ENCODE measurements at regions not wholly inside any gene's neighbourhood (a gene's known extent, or its start where the extent isn't known, plus 50 kb on each side); places are given as distances from the start of the nearest gene placed in this dataset.

GRCh38 chr3:150074277-150074676 lies 103.6 kb upstream of the PFN2 start:
- Mint-ChIP-seq H3K9me3 (no peaks in the 10 kb centered on the region), H3K4me1 (no peaks in the 10 kb centered on the region), H3K36me3 (ENCODE audit: low read depth) (no peaks in the 10 kb centered on the region), H3K27me3 (peaks cover 9% of the 10 kb centered on the region), H3K4me3 (no peak overlapping the region), H3K27ac (no peak overlapping the region)
- ChIA-PET POLR2A (no interaction called here), CTCF (no interaction called here)
- no peak for DNase-seq

GRCh38 chr3:150073513-150073912 lies 102.8 kb upstream of the PFN2 start:
- H3K4me3 Mint-ChIP-seq: no peak overlapping the region
- H3K27me3 Mint-ChIP-seq: peaks cover 9% of the 10 kb centered on the region
- ChIA-PET CTCF (no interaction called here), POLR2A (no interaction called here)
- H3K4me1 Mint-ChIP-seq: no peaks in the 10 kb centered on the region
- H3K36me3 Mint-ChIP-seq (ENCODE audit: low read depth): no peaks in the 10 kb centered on the region
- H3K9me3 Mint-ChIP-seq: no peaks in the 10 kb centered on the region
- no peak overlapping the region for H3K27ac Mint-ChIP-seq
- no peak for DNase-seq

GRCh38 chr3:150073031-150073430 lies 102.3 kb upstream of the PFN2 start:
- H3K4me3 Mint-ChIP-seq: no peak overlapping the region

GRCh38 chr3:150072576-150072975 lies 101.9 kb upstream of the PFN2 start:
- no peaks in the 10 kb centered on the region for H3K4me1 Mint-ChIP-seq
- no peak for DNase-seq
- peaks cover 13% of the 10 kb centered on the region for H3K27me3 Mint-ChIP-seq
- ChIA-PET POLR2A (no interaction called here), CTCF (no interaction called here)
- no peaks in the 10 kb centered on the region for H3K36me3 Mint-ChIP-seq (ENCODE audit: low read depth)
- no peaks in the 10 kb centered on the region for H3K9me3 Mint-ChIP-seq
- H3K27ac Mint-ChIP-seq: no peak overlapping the region
- H3K4me3 Mint-ChIP-seq: no peak overlapping the region

More at GRCh38 chr3:150073031-150073430, 102.3 kb upstream of the PFN2 start:
- no peaks in the 10 kb centered on the region for H3K4me1 Mint-ChIP-seq
- peaks cover 9% of the 10 kb centered on the region for H3K27me3 Mint-ChIP-seq
- ChIA-PET POLR2A (no interaction called here), CTCF (no interaction called here)
- DNase-seq: no peak
- no peaks in the 10 kb centered on the region for H3K9me3 Mint-ChIP-seq
- H3K36me3 Mint-ChIP-seq (ENCODE audit: low read depth): no peaks in the 10 kb centered on the region
- no peak overlapping the region for H3K27ac Mint-ChIP-seq

- peaks cover 20% of the 10 kb centered on the region for H3K27me3 Mint-ChIP-seq
- H3K9me3 Mint-ChIP-seq: no peaks in the 10 kb centered on the region
- no peak overlapping the region for H3K4me3 Mint-ChIP-seq
These were observed 99.6 kb upstream of the PFN2 start for GRCh38 chr3:150070271-150070670.

GRCh38 chr3:150069633-150070032 lies 98.9 kb upstream of the PFN2 start:
- POLR2A ChIA-PET: no interaction called here
- no peak overlapping the region for H3K4me3 Mint-ChIP-seq
- no peaks in the 10 kb centered on the region for H3K9me3 Mint-ChIP-seq
- H3K27ac Mint-ChIP-seq: no peak overlapping the region
- H3K36me3 Mint-ChIP-seq (ENCODE audit: low read depth): no peaks in the 10 kb centered on the region
- CTCF ChIA-PET: interaction anchor here (0.9 kb wide), 1 partner anchor 156 kb away, joined by 3 read pairs; no protein-coding TSS in a partner anchor
- DNase-seq: no peak
- peaks cover 20% of the 10 kb centered on the region for H3K27me3 Mint-ChIP-seq
- no peaks in the 10 kb centered on the region for H3K4me1 Mint-ChIP-seq

More at GRCh38 chr3:150070271-150070670, 99.6 kb upstream of the PFN2 start:
- Mint-ChIP-seq H3K4me1 (no peaks in the 10 kb centered on the region), H3K27ac (no peak overlapping the region), H3K36me3 (ENCODE audit: low read depth) (no peaks in the 10 kb centered on the region)
- no peak for DNase-seq
- CTCF ChIA-PET: no interaction called here
- POLR2A ChIA-PET: no interaction called here

GRCh38 chr3:150069154-150069527 lies 98.4 kb upstream of the PFN2 start:
- H3K4me1 Mint-ChIP-seq: no peaks in the 10 kb centered on the region
- peaks cover 20% of the 10 kb centered on the region for H3K27me3 Mint-ChIP-seq
- H3K36me3 Mint-ChIP-seq (ENCODE audit: low read depth): no peaks in the 10 kb centered on the region
- no peak overlapping the region for H3K27ac Mint-ChIP-seq
- no peak overlapping the region for H3K4me3 Mint-ChIP-seq
- CTCF ChIA-PET: interaction anchor here (0.9 kb wide), 1 partner anchor 157 kb away, joined by 3 read pairs; no protein-coding TSS in a partner anchor
- POLR2A ChIA-PET: no interaction called here
- no peaks in the 10 kb centered on the region for H3K9me3 Mint-ChIP-seq
- no peak for DNase-seq

- Mint-ChIP-seq H3K9me3 (no peaks in the 10 kb centered on the region), H3K27me3 (peaks cover 20% of the 10 kb centered on the region), H3K4me3 (no peak overlapping the region), H3K4me1 (no peaks in the 10 kb centered on the region), H3K36me3 (ENCODE audit: low read depth) (no peaks in the 10 kb centered on the region), H3K27ac (no peak overlapping the region)
- POLR2A ChIA-PET: no interaction called here
- DNase-seq: no peak
- CTCF ChIA-PET: interaction anchor here (0.9 kb wide), 1 partner anchor 157 kb away, joined by 3 read pairs; no protein-coding TSS in a partner anchor
These were observed 97.9 kb upstream of the PFN2 start for GRCh38 chr3:150068440-150069153.

- Mint-ChIP-seq H3K4me3 (no peak overlapping the region), H3K27ac (no peak overlapping the region), H3K4me1 (no peaks in the 10 kb centered on the region), H3K27me3 (peaks cover 20% of the 10 kb centered on the region), H3K36me3 (ENCODE audit: low read depth) (no peaks in the 10 kb centered on the region), H3K9me3 (no peaks in the 10 kb centered on the region)
- DNase-seq: no peak
- POLR2A ChIA-PET: no interaction called here
- CTCF ChIA-PET: no interaction called here
These were observed 96.9 kb upstream of the PFN2 start for GRCh38 chr3:150067561-150067960.

GRCh38 chr3:150064971-150065370 lies 94.3 kb upstream of the PFN2 start:
- no peaks in the 10 kb centered on the region for H3K9me3 Mint-ChIP-seq
- no peak overlapping the region for H3K27ac Mint-ChIP-seq
- no peaks in the 10 kb centered on the region for H3K4me1 Mint-ChIP-seq
- H3K36me3 Mint-ChIP-seq (ENCODE audit: low read depth): no peaks in the 10 kb centered on the region
- CTCF ChIA-PET: no interaction called here
- POLR2A ChIA-PET: no interaction called here
- DNase-seq: no peak
- peaks cover 16% of the 10 kb centered on the region for H3K27me3 Mint-ChIP-seq
- no peak overlapping the region for H3K4me3 Mint-ChIP-seq

- DNase-seq: no peak
- Mint-ChIP-seq H3K9me3 (no peaks in the 10 kb centered on the region), H3K36me3 (ENCODE audit: low read depth) (no peaks in the 10 kb centered on the region), H3K27me3 (peaks cover 11% of the 10 kb centered on the region), H3K27ac (no peak overlapping the region), H3K4me1 (no peaks in the 10 kb centered on the region), H3K4me3 (no peak overlapping the region)
- POLR2A ChIA-PET: no interaction called here
- CTCF ChIA-PET: no interaction called here
These were observed 92.5 kb upstream of the PFN2 start for GRCh38 chr3:150063237-150063636.

- ChIA-PET CTCF (no interaction called here), POLR2A (no interaction called here)
- DNase-seq: no peak
- Mint-ChIP-seq H3K27me3 (peaks cover 7% of the 10 kb centered on the region), H3K27ac (no peak overlapping the region), H3K36me3 (ENCODE audit: low read depth) (no peaks in the 10 kb centered on the region), H3K9me3 (no peaks in the 10 kb centered on the region), H3K4me1 (no peaks in the 10 kb centered on the region), H3K4me3 (no peak overlapping the region)
These were observed 91.8 kb upstream of the PFN2 start for GRCh38 chr3:150062492-150062891.

GRCh38 chr3:150061288-150062024 lies 90.8 kb upstream of the PFN2 start:
- H3K36me3 Mint-ChIP-seq (ENCODE audit: low read depth): no peaks in the 10 kb centered on the region

GRCh38 chr3:150059729-150060128 lies 89.0 kb upstream of the PFN2 start:
- Mint-ChIP-seq H3K4me1 (no peaks in the 10 kb centered on the region), H3K27me3 (peaks cover 7% of the 10 kb centered on the region), H3K9me3 (no peaks in the 10 kb centered on the region), H3K27ac (no peak overlapping the region), H3K4me3 (no peak overlapping the region), H3K36me3 (ENCODE audit: low read depth) (no peaks in the 10 kb centered on the region)
- no peak for DNase-seq
- ChIA-PET POLR2A (no interaction called here), CTCF (no interaction called here)

More at GRCh38 chr3:150061288-150062024, 90.8 kb upstream of the PFN2 start:
- no peaks in the 10 kb centered on the region for H3K4me1 Mint-ChIP-seq
- ChIA-PET CTCF (no interaction called here), POLR2A (no interaction called here)
- H3K9me3 Mint-ChIP-seq: no peaks in the 10 kb centered on the region
- no peak overlapping the region for H3K4me3 Mint-ChIP-seq
- peaks cover 1% of the 10 kb centered on the region for H3K27me3 Mint-ChIP-seq
- no peak overlapping the region for H3K27ac Mint-ChIP-seq
- no peak for DNase-seq
